Thyroid gland (tissue), 4 donors: ENCODE measurements at regions not wholly inside any gene's neighbourhood (a gene's known extent, or its start where the extent isn't known, plus 50 kb on each side); places are given as distances from the start of the nearest gene placed in this dataset.

Source experiments
- POLR2A ChIP-seq, 2 donors: fragments of 450-650 bp; IDR thresholded peaks; one replicate each; pipeline ENCODE4 v1.6.1; 2017; ENCODE audit warnings: antibody characterized with exemption in 2 of 2, mild to moderate bottlenecking in 2 of 2, moderate library complexity in 1 of 2
- TF ChIP-seq, protein P1 (sequence below), 6 experiments: fragments of 200-600 bp in 3 of 6; fragments of 450-650 bp in 3 of 6; sonication (generic) in 3 of 6; IDR thresholded peaks; one replicate each; pipeline ENCODE4 v1.5.1; 2016 to 2019; ENCODE audit warnings: antibody characterized with exemption in 6 of 6, mild to moderate bottlenecking in 2 of 6, inconsistent platforms in 1 of 6, moderate library complexity in 1 of 6

DNA sequence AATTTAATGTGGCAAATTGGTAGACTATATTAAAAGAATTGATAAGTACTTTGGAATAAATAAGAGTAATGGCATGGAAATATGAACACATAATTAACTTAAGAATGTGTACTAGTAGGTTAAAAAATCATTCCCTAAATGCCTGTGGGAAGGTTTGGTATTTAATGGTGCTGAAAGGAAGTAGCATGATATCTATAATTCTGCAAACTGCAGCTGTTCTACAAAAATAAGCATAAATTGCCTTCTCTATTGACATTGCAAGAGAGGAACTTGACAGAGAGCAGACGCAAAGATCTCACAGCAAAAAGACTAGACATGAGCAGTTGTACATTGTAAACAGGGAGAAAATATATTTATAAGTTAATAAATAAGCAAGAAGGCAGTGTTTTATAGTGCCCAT, 752.5 kb upstream of the PCDH10 start:
- TF ChIP-seq, protein P1, sequence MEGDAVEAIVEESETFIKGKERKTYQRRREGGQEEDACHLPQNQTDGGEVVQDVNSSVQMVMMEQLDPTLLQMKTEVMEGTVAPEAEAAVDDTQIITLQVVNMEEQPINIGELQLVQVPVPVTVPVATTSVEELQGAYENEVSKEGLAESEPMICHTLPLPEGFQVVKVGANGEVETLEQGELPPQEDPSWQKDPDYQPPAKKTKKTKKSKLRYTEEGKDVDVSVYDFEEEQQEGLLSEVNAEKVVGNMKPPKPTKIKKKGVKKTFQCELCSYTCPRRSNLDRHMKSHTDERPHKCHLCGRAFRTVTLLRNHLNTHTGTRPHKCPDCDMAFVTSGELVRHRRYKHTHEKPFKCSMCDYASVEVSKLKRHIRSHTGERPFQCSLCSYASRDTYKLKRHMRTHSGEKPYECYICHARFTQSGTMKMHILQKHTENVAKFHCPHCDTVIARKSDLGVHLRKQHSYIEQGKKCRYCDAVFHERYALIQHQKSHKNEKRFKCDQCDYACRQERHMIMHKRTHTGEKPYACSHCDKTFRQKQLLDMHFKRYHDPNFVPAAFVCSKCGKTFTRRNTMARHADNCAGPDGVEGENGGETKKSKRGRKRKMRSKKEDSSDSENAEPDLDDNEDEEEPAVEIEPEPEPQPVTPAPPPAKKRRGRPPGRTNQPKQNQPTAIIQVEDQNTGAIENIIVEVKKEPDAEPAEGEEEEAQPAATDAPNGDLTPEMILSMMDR (IDR thresholded peaks at IDR 0.05): no peak
- no peak for TF ChIP-seq POLR2A (IDR thresholded peaks at IDR 0.05)
